Spleen (tissue), 11 donors: ENCODE measurements at regions not wholly inside any gene's neighbourhood (a gene's known extent, or its start where the extent isn't known, plus 50 kb on each side); places are given as distances from the start of the nearest gene placed in this dataset.

Source experiments
- DNase-seq: peaks from one replicate; pipeline ENCODE4 v3.0.0-alpha.2; 2020
- H3K27ac ChIP-seq, 8 donors: fragments of 200-600 bp; sonication (generic) in 7 of 8; 1 replicate in 4 of 8; 2 replicates in 4 of 8; pipeline versions ENCODE4 v1.5.0 to v1.8.0; 2016 to 2021; ENCODE audit warnings: inconsistent platforms in 4 of 8, mild to moderate bottlenecking in 4 of 8, moderate library complexity in 1 of 8
- H3K27me3 ChIP-seq, 7 donors: fragments of 200-600 bp; sonication (generic) in 6 of 7; replicated peaks in 1 of 7; 1 replicate in 4 of 7; 2 replicates in 3 of 7; pipeline versions ENCODE4 v1.5.0 to v1.8.0; 2016 to 2021; ENCODE audit warnings: inconsistent platforms in 3 of 7, mild to moderate bottlenecking in 1 of 7
- H3K36me3 ChIP-seq, 6 donors: fragments of 200-600 bp; sonication (generic) in 5 of 6; 1 replicate in 4 of 6; 2 replicates in 2 of 6; pipeline versions ENCODE4 v1.5.0 to v1.8.0; 2016 to 2021; ENCODE audit warnings: inconsistent platforms in 2 of 6
- H3K4me1 ChIP-seq, 6 donors: fragments of 200-600 bp; sonication (generic) in 5 of 6; 1 replicate in 3 of 6; 2 replicates in 3 of 6; pipeline versions ENCODE4 v1.5.0 to v1.8.0; 2016 to 2021; ENCODE audit warnings: inconsistent platforms in 3 of 6
- H3K4me3 ChIP-seq, 8 donors: fragments of 200-600 bp; sonication (generic) in 7 of 8; 1 replicate in 4 of 8; 2 replicates in 4 of 8; pipeline versions ENCODE4 v1.5.0 to v1.8.0; 2016 to 2021; ENCODE audit warnings: inconsistent platforms in 4 of 8, mild to moderate bottlenecking in 4 of 8, moderate library complexity in 2 of 8
- H3K9me3 ChIP-seq, 8 donors: fragments of 200-600 bp; sonication (generic) in 7 of 8; 1 replicate in 4 of 8; 2 replicates in 4 of 8; pipeline versions ENCODE4 v1.5.0 to v1.8.0; 2016 to 2021; ENCODE audit warnings: inconsistent platforms in 4 of 8
- POLR2A ChIP-seq, 3 donors: fragments of 450-650 bp; IDR thresholded peaks; one replicate each; pipeline ENCODE4 v1.5.1; 2017; ENCODE audit warnings: antibody characterized with exemption in 3 of 3, mild to moderate bottlenecking in 1 of 3
- POLR2AphosphoS5 ChIP-seq, 3 donors: sonication (generic); formaldehyde crosslinking; IDR thresholded peaks; one replicate each; pipeline ENCODE4 v1.5.1; 2017; ENCODE audit warnings: antibody characterized with exemption in 3 of 3
- WGBS, 5 donors: extraction: QIAGEN DNeasy Blood & Tissue Kit in 3 of 5; methylation state at CpG; one replicate each; pipeline versions ENCODE4 v1.1.5 to v1.1.7; 2013 to 2018; 5-methylcytosine and 5-hydroxymethylcytosine counted together
- intact Hi-C: fragments of 100-400 bp; cut with DNase I; formaldehyde crosslinking; loops from one replicate; pipeline ENCODE4 v1.15.0; 2023; ENCODE audit warnings: low total_unique reads
- TF ChIP-seq, protein P1 (sequence below), 11 experiments: fragments of 200-600 bp in 7 of 11; fragments of 450-650 bp in 4 of 11; sonication (generic) in 4 of 11; IDR thresholded peaks in 8 of 11; conservative IDR thresholded peaks in 3 of 11; 1 replicate in 7 of 11; 2 replicates in 4 of 11; pipeline versions ENCODE4 v1.4.0 to v1.8.0; 2016 to 2021; ENCODE audit warnings: antibody characterized with exemption in 11 of 11, inconsistent platforms in 4 of 11, mild to moderate bottlenecking in 1 of 11
- donor health status: healthy with polysubstance abuse.
- donor health status: DM: no; HTN: no; CAD: no; lungs with moderate emphysema.
- donor health status: DM: no; HTN: no; CAD: no.
- donor health status: Bipolar disorder and iron deficiency.
- donor health status: healthy.
- donor health status: DM: no; HTN: no; CAD: no.
- donor health status: DM: yes; HTN: yes; CAD: no.

DNA sequence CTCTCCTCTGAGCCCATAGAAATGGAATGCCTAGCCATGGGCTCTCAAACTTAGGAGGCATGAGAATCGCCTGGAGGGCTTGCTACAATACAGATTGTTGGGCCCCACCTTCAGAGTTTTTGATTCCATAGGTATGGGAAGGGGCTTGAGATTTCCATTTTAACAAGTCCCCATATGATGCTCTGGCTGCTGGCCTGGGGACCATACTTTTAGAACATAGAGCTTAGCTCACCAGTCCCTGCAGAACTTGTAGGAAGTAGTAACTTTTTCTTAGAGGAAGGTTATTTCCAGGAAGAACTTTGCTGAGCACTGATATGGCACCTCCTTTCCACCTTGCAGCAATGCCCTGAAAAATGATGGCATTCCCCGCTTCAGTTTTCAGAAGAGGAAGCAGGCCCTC lies 177.0 kb upstream of the ZMIZ1 start:
- H3K27ac ChIP-seq, result no peak overlapping the region
- TF ChIP-seq POLR2A (IDR thresholded peaks at IDR 0.05), result no peak
- TF ChIP-seq, protein P1, sequence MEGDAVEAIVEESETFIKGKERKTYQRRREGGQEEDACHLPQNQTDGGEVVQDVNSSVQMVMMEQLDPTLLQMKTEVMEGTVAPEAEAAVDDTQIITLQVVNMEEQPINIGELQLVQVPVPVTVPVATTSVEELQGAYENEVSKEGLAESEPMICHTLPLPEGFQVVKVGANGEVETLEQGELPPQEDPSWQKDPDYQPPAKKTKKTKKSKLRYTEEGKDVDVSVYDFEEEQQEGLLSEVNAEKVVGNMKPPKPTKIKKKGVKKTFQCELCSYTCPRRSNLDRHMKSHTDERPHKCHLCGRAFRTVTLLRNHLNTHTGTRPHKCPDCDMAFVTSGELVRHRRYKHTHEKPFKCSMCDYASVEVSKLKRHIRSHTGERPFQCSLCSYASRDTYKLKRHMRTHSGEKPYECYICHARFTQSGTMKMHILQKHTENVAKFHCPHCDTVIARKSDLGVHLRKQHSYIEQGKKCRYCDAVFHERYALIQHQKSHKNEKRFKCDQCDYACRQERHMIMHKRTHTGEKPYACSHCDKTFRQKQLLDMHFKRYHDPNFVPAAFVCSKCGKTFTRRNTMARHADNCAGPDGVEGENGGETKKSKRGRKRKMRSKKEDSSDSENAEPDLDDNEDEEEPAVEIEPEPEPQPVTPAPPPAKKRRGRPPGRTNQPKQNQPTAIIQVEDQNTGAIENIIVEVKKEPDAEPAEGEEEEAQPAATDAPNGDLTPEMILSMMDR (IDR thresholded peaks at IDR 0.05 in 8 of 11, conservative IDR thresholded peaks at IDR 0.05 in 3 of 11), result no peak
- TF ChIP-seq POLR2AphosphoS5 (IDR thresholded peaks at IDR 0.05), result no peak
- no peaks in the 10 kb centered on the region for H3K36me3 ChIP-seq
- no peak for DNase-seq
- H3K4me3 ChIP-seq, result no peak overlapping the region
- H3K4me1 ChIP-seq, result peaks cover 0 to 12% (median 0%) of the 10 kb centered on the region in 6 donors
- intact Hi-C loops, result no loop called here
- 77 to 100% (median 79%) methylated on average over 2 of the region's 2 CpGs for WGBS, 5 donors
- H3K9me3 ChIP-seq, result peaks cover 0 to 1% (median 0%) of the 10 kb centered on the region in 8 donors
- peaks cover 0 to 4% (median 0%) of the 10 kb centered on the region in 7 donors for H3K27me3 ChIP-seq

DNA sequence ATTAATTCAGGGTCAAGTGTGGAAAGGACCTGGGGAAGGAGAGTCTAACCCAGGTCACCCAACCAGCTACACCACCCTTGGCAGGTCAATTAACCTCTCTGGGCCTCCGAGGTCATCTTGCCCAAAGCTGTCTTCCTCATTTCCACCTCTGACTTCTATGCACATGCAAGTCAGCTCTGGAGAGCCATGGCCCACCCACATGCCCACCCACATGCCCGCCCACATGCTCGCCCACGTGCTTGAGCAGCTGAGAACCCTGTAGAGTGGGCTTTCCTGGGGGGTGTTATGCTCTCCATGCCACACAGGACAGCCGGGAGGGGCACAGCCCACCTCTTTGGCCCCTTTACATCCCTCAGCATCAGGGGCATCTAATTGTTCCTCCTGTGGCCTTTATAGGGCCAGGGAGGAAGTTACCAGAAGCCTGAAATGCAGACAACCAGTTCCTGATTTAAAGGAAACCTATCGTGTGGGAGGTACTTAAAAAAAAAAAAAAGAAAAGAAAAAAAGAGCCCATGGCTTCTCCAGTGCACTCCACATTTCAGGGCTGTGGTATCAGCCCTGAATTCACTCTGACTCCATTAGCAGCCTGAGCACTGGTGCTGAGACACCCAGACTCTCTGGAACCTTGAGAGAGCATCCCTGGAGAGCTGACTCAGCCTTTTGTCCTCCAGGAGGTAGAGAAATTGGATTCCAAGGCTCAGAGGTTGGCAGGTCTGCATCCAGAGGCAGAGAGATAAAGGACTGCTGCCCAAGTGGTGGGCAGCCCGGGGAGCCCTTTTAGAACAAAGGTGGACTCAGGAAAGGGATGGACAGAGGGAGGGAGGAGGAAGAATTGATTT lies 176.2 kb upstream of the ZMIZ1 start:
- 47 to 59% (median 49%) methylated on average over 5 to 7 of the region's 7 CpGs for WGBS, 5 donors
- intact Hi-C loops, result no loop called here
- no peak for DNase-seq
- Histone ChIP-seq H3K27me3 (peaks cover 0 to 4% (median 0%) of the 10 kb centered on the region in 7 donors), H3K4me3 (no peak overlapping the region), H3K4me1 (peaks cover 0 to 12% (median 0%) of the 10 kb centered on the region in 6 donors), H3K27ac (peak overlapping the region in 1 of 8 donors; percentile 10), H3K9me3 (peaks cover 0 to under 1% (median 0%) of the 10 kb centered on the region in 8 donors), H3K36me3 (no peaks in the 10 kb centered on the region)
- TF ChIP-seq POLR2A (IDR thresholded peaks at IDR 0.05) (no peak), POLR2AphosphoS5 (IDR thresholded peaks at IDR 0.05) (no peak)
- TF ChIP-seq, protein P1 (IDR thresholded peaks at IDR 0.05 in 8 of 11, conservative IDR thresholded peaks at IDR 0.05 in 3 of 11), result no peak

DNA sequence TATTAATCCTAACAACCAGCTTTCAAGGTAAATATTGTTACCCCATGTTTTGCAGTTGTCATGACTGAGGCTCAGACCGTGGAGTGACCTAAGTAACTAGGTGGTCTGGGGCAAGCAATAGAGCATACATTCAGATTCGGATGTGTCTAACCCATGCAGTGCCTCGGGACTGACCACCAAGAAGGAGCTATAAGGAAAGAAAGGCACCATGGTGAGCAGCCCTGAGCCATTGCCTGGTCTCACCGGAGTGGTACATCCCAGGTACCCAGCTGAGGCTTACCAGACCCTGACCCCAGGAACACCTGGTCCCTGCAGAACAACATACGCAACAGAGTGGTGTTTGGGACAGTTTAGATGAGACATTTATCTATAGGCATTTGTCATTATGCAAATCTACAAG lies 175.5 kb upstream of the ZMIZ1 start:
- no peak for DNase-seq
- Histone ChIP-seq H3K4me1 (peaks cover 0 to 12% (median 0%) of the 10 kb centered on the region in 6 donors), H3K4me3 (no peak overlapping the region), H3K36me3 (no peaks in the 10 kb centered on the region), H3K27ac (no peak overlapping the region), H3K27me3 (peaks cover 0 to 4% (median 0%) of the 10 kb centered on the region in 7 donors), H3K9me3 (peaks cover 0 to 7% (median 0%) of the 10 kb centered on the region in 8 donors)
- 65 to 92% (median 86%) methylated on average over 5 of the region's 5 CpGs for WGBS, 5 donors
- TF ChIP-seq POLR2A (IDR thresholded peaks at IDR 0.05) (no peak), POLR2AphosphoS5 (IDR thresholded peaks at IDR 0.05) (no peak)
- TF ChIP-seq, protein P1 (IDR thresholded peaks at IDR 0.05 in 8 of 11, conservative IDR thresholded peaks at IDR 0.05 in 3 of 11), result no peak
- intact Hi-C loops, result no loop called here

DNA sequence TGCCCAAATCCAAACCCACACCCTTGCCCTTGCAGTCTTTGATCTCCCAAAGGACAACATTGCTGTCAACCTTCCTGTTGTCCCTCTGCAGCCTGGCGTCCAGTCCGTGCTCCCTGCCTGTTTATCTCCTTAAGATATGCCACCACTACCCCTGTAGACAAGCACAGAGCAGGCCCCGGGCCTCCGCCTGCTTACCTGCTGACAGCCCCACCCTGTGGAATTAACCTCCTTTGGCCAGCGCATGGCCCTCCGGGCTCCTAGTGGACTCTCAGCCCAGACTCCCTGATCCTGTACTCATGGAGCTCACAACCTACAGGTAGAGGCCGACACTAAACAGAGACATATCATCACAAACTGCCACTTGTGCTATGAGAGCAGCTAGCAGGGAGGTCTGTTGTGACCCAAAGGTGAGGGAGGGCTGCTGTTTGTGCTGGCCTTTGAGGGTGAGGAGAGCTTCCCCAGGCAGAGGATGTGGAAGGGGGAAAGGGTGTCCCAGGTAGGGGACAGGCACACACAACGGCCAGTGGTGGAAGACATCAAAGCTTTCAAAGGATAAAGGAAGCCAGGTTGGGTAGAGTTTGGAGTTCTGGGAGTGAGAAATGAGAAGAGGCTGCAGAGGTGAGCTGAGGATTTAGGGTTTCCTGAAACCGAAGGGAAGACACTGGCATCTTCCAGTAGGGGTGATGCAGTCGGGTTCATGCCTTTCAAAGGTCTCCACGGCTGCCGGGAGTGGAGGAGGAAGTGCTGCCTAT lies 174.5 kb upstream of the ZMIZ1 start:
- WGBS, 5 donors, result 86 to 92% (median 87%) methylated on average over 11 to 12 of the region's 12 CpGs
- Histone ChIP-seq H3K27ac (no peak overlapping the region), H3K4me3 (no peak overlapping the region), H3K4me1 (peaks cover 0 to 12% (median 0%) of the 10 kb centered on the region in 6 donors), H3K36me3 (no peaks in the 10 kb centered on the region), H3K9me3 (peaks cover 0 to 10% (median 0%) of the 10 kb centered on the region in 8 donors), H3K27me3 (peaks cover 0 to 4% (median 0%) of the 10 kb centered on the region in 7 donors)
- TF ChIP-seq POLR2A (IDR thresholded peaks at IDR 0.05), result no peak
- TF ChIP-seq POLR2AphosphoS5 (IDR thresholded peaks at IDR 0.05), result no peak
- TF ChIP-seq, protein P1 (IDR thresholded peaks at IDR 0.05 in 8 of 11, conservative IDR thresholded peaks at IDR 0.05 in 3 of 11), result no peak
- intact Hi-C loops, result no loop called here
- DNase-seq, result no peak
